CD8-positive, alpha-beta memory T cell (primary cell): ENCODE measurements at regions not wholly inside any gene's neighbourhood (a gene's known extent, or its start where the extent isn't known, plus 50 kb on each side); places are given as distances from the start of the nearest gene placed in this dataset.

Experiments
- CTCF ChIA-PET: fragments of 350-600 bp; sonication (Branson Sonifier 250); formaldehyde crosslinking; loops from one replicate; lab custom pipeline; 2021; ENCODE audit warnings: antibody characterized with exemption; lab: Charles Lee
- POLR2A ChIA-PET: fragments of 350-600 bp; sonication (Branson Sonifier 250); formaldehyde crosslinking; loops from one replicate; lab custom pipeline; 2021; ENCODE audit warnings: antibody characterized with exemption; lab: Charles Lee
- DNase-seq, 5 donors: peaks; one replicate each; pipeline versions ENCODE4 v3.0.0 to v3.0.0-alpha.2; 2020 to 2022; ENCODE audit warnings: mixed read lengths in 1 of 5
- H3K27ac ChIP-seq: one replicate; pipeline ENCODE4 v1.7.0; 2013; ENCODE audit warnings: low read depth, mild to moderate bottlenecking, low read length, moderate library complexity
- H3K27me3 ChIP-seq: 2 replicates; pipeline ENCODE4 v1.7.0; 2013; ENCODE audit warnings: low read length, mild to moderate bottlenecking; ENCODE audit not compliant: insufficient read depth, poor library complexity, severe bottlenecking
- H3K36me3 ChIP-seq: 2 replicates; pipeline ENCODE4 v1.7.0; 2013; ENCODE audit warnings: mild to moderate bottlenecking, low read length, moderate library complexity; ENCODE audit not compliant: insufficient read depth
- H3K4me1 ChIP-seq: 2 replicates; pipeline ENCODE4 v1.7.0; 2013; ENCODE audit warnings: mild to moderate bottlenecking, low read length, moderate library complexity; ENCODE audit not compliant: insufficient read depth
- H3K4me3 ChIP-seq: 2 replicates; pipeline ENCODE4 v1.7.0; 2013; ENCODE audit warnings: mild to moderate bottlenecking, low read length
- H3K9me3 ChIP-seq: 2 replicates; pipeline ENCODE4 v1.7.0; 2013; ENCODE audit warnings: mild to moderate bottlenecking, low read length
- H3K27ac Mint-ChIP-seq, 8 donors: one replicate each; pipeline ENCODE4 v1.8.0; 2020 to 2021; ENCODE audit warnings: mixed read lengths in 8 of 8, mild to moderate bottlenecking in 6 of 8, inconsistent platforms in 3 of 8, moderate library complexity in 3 of 8
- H3K27me3 Mint-ChIP-seq, 2 donors: one replicate each; pipeline ENCODE4 v1.8.0; 2020 to 2021; ENCODE audit warnings: mixed read lengths in 2 of 2, mild to moderate bottlenecking in 1 of 2, moderate library complexity in 1 of 2
- H3K36me3 Mint-ChIP-seq, 3 donors: one replicate each; pipeline ENCODE4 v1.8.0; 2020 to 2021; ENCODE audit warnings: mixed read lengths in 3 of 3, inconsistent platforms in 1 of 3, mild to moderate bottlenecking in 1 of 3
- H3K4me1 Mint-ChIP-seq, 3 donors: one replicate each; pipeline ENCODE4 v1.8.0; 2020 to 2021; ENCODE audit warnings: mixed read lengths in 3 of 3, inconsistent platforms in 1 of 3, mild to moderate bottlenecking in 1 of 3
- H3K4me3 Mint-ChIP-seq, 7 donors: one replicate each; pipeline ENCODE4 v1.8.0; 2020 to 2021; ENCODE audit warnings: mixed read lengths in 7 of 7, mild to moderate bottlenecking in 6 of 7, moderate library complexity in 4 of 7, inconsistent platforms in 2 of 7
- H3K9me3 Mint-ChIP-seq, 5 donors: one replicate each; pipeline ENCODE4 v1.8.0; 2020 to 2022; ENCODE audit warnings: mixed read lengths in 5 of 5, mild to moderate bottlenecking in 3 of 5, moderate library complexity in 2 of 5, inconsistent platforms in 1 of 5

DNA sequence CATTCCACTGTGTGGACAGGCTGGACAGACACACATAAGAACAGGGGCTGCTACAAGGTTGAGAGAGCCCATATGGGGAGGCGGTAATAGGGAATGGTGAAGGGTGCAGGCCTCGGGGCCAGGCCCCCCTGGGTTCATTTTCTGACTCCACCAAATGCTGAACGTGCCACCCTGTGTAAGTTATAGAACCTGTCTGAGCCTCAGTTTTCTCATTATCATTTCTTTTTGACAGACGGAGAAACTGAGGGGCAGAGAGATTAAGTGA, 569.5 kb downstream of the PTPRU start:
- H3K9me3 ChIP-seq, result no peaks in the 10 kb centered on the region
- H3K27me3 ChIP-seq, result no peaks in the 10 kb centered on the region
- DNase-seq, result no peak
- no peak overlapping the region for H3K4me3 ChIP-seq
- ChIA-PET POLR2A (no interaction called here), CTCF (no interaction called here)
- H3K27me3 Mint-ChIP-seq, result peaks cover 11 to 33% of the 10 kb centered on the region in 2 donors
- no peak overlapping the region for H3K4me3 Mint-ChIP-seq
- no peak overlapping the region for H3K27ac ChIP-seq
- H3K36me3 Mint-ChIP-seq, result no peaks in the 10 kb centered on the region
- no peaks in the 10 kb centered on the region for H3K36me3 ChIP-seq
- no peaks in the 10 kb centered on the region for H3K4me1 Mint-ChIP-seq
- no peaks in the 10 kb centered on the region for H3K4me1 ChIP-seq
- H3K27ac Mint-ChIP-seq, result no peak overlapping the region
- H3K9me3 Mint-ChIP-seq, result no peaks in the 10 kb centered on the region

DNA sequence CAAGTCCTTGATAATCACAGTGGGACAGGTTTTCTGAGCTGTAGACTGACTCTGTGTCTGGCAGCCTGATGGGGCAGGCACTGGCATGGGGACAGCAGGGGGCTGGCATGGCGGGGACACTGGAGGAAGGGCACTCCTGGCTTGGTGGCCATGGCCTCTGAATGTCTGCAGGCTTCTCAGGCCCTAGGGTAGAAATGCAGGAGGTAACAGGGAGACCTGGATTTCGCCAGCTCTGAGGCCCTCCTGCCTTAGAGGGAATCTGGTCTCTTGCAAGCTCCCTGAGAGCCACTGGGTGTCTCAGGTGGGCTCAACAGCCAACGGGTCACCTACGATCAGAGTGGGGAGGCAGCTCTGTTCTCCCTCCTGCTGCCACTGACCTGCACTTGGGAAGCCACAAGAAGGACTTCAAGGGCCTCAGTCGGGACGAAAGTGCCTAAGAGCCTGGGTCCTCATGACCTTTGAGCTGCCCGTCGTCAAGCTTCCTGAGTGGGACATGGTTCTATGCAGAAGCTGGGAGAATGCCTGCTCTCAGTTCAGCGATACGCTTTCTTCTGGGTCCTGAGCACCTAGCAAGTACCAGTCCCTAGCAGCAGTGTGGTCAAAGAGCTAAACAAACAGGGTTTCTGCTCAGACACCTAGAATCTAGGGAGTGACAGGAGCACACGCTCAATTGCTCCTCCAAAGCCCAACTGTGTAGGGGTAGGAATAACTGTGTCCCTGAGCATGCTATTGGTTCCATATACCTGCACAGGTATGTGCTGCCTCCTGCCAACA, 569.0 kb downstream of the PTPRU start:
- Mint-ChIP-seq H3K4me1 (no peaks in the 10 kb centered on the region), H3K36me3 (no peaks in the 10 kb centered on the region), H3K27me3 (peaks cover 11 to 33% of the 10 kb centered on the region in 2 donors), H3K9me3 (no peaks in the 10 kb centered on the region), H3K4me3 (no peak overlapping the region), H3K27ac (no peak overlapping the region)
- H3K9me3 ChIP-seq, result no peaks in the 10 kb centered on the region
- no peak overlapping the region for H3K27ac ChIP-seq
- H3K4me3 ChIP-seq, result no peak overlapping the region
- no peaks in the 10 kb centered on the region for H3K27me3 ChIP-seq
- ChIA-PET CTCF (no interaction called here), POLR2A (no interaction called here)
- DNase-seq, result no peak
- no peaks in the 10 kb centered on the region for H3K36me3 ChIP-seq
- no peaks in the 10 kb centered on the region for H3K4me1 ChIP-seq

DNA sequence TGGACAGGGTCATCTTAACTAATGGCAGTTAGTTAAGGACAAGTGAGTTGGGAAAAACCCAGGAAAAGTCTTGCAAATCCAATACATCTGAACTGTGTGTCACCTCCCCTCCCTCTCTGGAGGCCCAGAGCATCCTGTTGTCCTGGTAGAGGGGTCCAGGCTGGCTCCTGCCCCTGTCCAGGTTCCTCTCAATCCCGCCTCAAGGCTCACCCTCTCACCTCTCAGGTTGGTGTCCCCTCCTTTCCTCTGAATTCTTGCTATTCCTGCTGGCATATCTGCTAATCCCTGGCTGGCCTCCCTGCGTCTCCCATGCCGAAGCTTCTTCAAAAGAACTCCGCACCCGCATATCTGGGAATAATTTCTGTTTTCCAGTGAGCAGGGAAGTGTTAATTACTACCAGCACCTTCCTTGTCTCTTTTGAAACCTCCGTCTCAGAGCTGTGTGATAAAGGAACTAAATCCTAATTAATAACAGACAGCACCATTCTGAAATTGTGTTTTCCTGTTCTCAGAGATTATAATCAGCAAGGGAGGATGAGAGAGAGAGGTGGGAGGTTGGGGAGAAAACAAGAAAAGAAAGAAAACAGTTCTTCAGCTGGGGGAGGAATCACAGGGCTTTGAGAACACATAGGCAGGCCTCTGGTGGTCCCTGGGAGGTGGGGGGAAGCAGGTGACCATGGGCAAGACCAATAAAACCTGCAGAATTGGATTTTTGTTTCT, 568.0 kb downstream of the PTPRU start:
- CTCF ChIA-PET, result no interaction called here
- Mint-ChIP-seq H3K36me3 (no peaks in the 10 kb centered on the region), H3K4me1 (no peaks in the 10 kb centered on the region)

DNA sequence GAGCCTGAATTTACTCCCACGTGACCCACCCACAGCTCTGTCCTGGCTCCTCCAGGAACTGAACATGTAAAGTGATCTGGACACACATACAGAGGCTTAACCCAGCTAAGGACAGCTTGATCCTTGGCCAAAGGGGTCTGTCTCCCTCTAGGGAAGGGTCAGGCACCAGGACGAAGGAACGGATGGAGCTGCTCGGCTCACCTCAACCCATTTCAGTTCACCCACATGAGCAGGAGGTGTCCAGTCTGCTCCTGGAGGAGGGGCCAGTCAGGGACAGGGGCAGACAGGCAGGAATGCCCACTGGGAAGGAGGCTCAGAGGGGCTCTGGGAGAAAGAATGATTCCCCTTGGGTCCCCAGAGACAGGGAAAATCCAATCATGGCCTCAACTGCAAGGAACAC, 567.2 kb downstream of the PTPRU start:
- Histone ChIP-seq H3K36me3 (no peaks in the 10 kb centered on the region), H3K4me1 (no peaks in the 10 kb centered on the region), H3K27me3 (no peaks in the 10 kb centered on the region), H3K4me3 (no peak overlapping the region), H3K27ac (no peak overlapping the region), H3K9me3 (no peaks in the 10 kb centered on the region)
- H3K27me3 Mint-ChIP-seq, result peaks cover 11 to 23% of the 10 kb centered on the region in 2 donors
- no peak for DNase-seq
- no peak overlapping the region for H3K4me3 Mint-ChIP-seq
- H3K27ac Mint-ChIP-seq, result no peak overlapping the region
- no peaks in the 10 kb centered on the region for H3K4me1 Mint-ChIP-seq
- ChIA-PET CTCF (no interaction called here), POLR2A (no interaction called here)
- no peaks in the 10 kb centered on the region for H3K9me3 Mint-ChIP-seq
- no peaks in the 10 kb centered on the region for H3K36me3 Mint-ChIP-seq

More for the DNA sequence above, 568.0 kb downstream of the PTPRU start:
- Mint-ChIP-seq H3K27me3 (peaks cover 10 to 29% of the 10 kb centered on the region in 2 donors), H3K27ac (no peak overlapping the region), H3K9me3 (no peaks in the 10 kb centered on the region), H3K4me3 (no peak overlapping the region)
- POLR2A ChIA-PET, result no interaction called here
- Histone ChIP-seq H3K4me1 (no peaks in the 10 kb centered on the region), H3K27me3 (no peaks in the 10 kb centered on the region), H3K36me3 (no peaks in the 10 kb centered on the region), H3K4me3 (no peak overlapping the region), H3K27ac (no peak overlapping the region), H3K9me3 (no peaks in the 10 kb centered on the region)
- DNase-seq, result no peak

DNA sequence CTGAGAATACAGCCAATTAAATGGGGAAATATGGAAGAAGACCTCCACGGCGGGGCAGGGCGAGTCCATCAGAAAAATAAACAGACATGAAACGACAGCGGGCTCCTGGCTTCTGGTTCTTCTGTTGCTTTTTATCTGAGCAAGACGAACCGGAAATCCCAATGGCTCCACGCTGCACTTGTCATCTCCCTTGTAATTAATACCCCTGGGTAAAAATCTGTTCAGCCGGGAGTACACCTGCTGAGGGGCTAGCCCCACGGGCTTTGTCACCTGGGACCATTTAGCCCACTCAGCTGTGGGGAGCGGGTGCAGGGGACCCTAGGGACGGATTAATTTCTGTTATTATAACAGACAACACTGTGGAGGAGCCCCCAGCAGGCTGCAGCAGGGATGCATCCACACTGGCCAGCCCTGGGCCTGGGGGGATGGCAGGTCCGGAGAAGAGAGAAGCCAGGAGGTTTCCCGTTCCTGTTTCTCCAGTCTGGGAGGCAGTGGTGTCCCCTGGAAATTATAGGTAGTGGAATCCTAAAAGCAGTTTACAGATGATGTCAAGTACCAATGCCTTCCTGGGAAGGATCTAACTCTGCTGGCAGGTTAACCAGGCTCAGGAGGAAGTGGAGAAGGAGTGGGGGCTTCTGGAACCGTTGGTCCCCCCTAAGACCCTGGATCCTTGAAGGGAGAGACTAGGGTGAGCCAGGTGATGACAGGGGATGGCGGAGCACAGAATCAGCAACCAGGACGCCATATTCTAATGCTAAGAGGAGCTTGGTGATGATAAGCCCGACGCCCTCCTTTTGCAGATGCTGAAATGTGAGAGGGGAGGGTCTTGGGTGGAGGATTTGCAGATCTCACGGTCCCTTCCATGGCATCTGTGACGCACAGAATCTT, 566.1 kb downstream of the PTPRU start:
- Histone ChIP-seq H3K27ac (no peak overlapping the region), H3K4me1 (no peaks in the 10 kb centered on the region), H3K9me3 (no peaks in the 10 kb centered on the region), H3K4me3 (no peak overlapping the region), H3K36me3 (no peaks in the 10 kb centered on the region), H3K27me3 (no peaks in the 10 kb centered on the region)
- H3K4me1 Mint-ChIP-seq, result no peaks in the 10 kb centered on the region
- no peaks in the 10 kb centered on the region for H3K36me3 Mint-ChIP-seq
- POLR2A ChIA-PET, result no interaction called here
- no peaks in the 10 kb centered on the region for H3K9me3 Mint-ChIP-seq
- no peak overlapping the region for H3K27ac Mint-ChIP-seq
- DNase-seq, result no peak
- peak overlapping the region in 1 of 7 donors; percentile 44 for H3K4me3 Mint-ChIP-seq
- CTCF ChIA-PET, result no interaction called here
- H3K27me3 Mint-ChIP-seq, result peaks cover 11 to 23% of the 10 kb centered on the region in 2 donors

DNA sequence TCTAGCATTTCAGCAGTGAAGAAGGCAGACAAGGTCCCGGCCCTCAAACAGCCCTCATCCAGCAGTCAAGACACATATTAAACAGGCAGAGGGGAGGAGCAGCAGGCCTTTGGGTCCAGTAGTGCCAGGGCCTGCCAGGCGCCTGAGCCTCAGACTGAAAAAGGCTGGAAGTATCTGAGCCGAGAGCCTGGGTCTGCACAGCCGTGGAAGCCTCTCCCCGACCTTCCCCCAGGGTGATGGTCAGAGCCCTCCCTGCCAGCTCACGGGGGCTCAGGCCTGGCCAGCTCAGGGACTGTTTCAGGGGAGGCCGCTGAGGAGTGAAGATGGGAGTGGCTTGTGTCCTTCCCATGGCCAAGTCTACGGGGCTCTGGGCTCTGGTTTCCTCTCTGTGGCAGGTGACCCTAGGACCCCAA, 565.2 kb downstream of the PTPRU start:
- POLR2A ChIA-PET, result no interaction called here
- Histone ChIP-seq H3K27me3 (no peaks in the 10 kb centered on the region), H3K27ac (no peak overlapping the region), H3K36me3 (no peaks in the 10 kb centered on the region), H3K4me3 (no peak overlapping the region), H3K4me1 (no peaks in the 10 kb centered on the region), H3K9me3 (no peaks in the 10 kb centered on the region)
- CTCF ChIA-PET, result no interaction called here
- Mint-ChIP-seq H3K4me1 (no peaks in the 10 kb centered on the region), H3K27me3 (peaks cover 11 to 23% of the 10 kb centered on the region in 2 donors), H3K4me3 (peak overlapping the region in 1 of 7 donors; percentile 63), H3K9me3 (no peaks in the 10 kb centered on the region), H3K27ac (no peak overlapping the region), H3K36me3 (no peaks in the 10 kb centered on the region)
- no peak for DNase-seq

DNA sequence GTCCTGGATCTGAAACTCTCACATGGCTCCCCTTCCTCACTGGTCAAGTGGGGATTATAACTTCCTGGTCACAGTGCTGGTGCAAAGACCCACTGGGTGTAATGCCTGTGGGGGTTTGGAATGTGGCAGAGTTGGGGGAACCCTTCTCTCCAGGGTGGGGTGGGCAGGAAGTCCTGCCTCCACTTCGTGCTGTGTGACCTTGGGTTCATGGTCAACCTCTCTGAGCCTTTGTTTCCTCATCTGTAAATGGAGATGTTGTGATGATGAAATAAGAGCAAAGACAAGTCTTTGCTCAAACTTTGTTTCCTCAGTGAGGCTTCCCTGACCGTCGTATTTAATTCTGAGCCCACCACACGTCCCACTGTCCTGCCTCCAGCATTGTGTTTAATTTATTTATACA, 564.7 kb downstream of the PTPRU start:
- H3K27me3 Mint-ChIP-seq, result peaks cover 11 to 23% of the 10 kb centered on the region in 2 donors
- Histone ChIP-seq H3K4me3 (no peak overlapping the region), H3K9me3 (no peaks in the 10 kb centered on the region), H3K27ac (no peak overlapping the region), H3K4me1 (no peaks in the 10 kb centered on the region), H3K27me3 (no peaks in the 10 kb centered on the region), H3K36me3 (no peaks in the 10 kb centered on the region)
- no peaks in the 10 kb centered on the region for H3K4me1 Mint-ChIP-seq
- H3K9me3 Mint-ChIP-seq, result peaks cover 0 to 1% (median 0%) of the 10 kb centered on the region in 5 donors
- POLR2A ChIA-PET, result no interaction called here
- no peaks in the 10 kb centered on the region for H3K36me3 Mint-ChIP-seq
- DNase-seq, result no peak
- H3K4me3 Mint-ChIP-seq, result peak overlapping the region in 1 of 7 donors; percentile 63
- no peak overlapping the region for H3K27ac Mint-ChIP-seq
- CTCF ChIA-PET, result no interaction called here

DNA sequence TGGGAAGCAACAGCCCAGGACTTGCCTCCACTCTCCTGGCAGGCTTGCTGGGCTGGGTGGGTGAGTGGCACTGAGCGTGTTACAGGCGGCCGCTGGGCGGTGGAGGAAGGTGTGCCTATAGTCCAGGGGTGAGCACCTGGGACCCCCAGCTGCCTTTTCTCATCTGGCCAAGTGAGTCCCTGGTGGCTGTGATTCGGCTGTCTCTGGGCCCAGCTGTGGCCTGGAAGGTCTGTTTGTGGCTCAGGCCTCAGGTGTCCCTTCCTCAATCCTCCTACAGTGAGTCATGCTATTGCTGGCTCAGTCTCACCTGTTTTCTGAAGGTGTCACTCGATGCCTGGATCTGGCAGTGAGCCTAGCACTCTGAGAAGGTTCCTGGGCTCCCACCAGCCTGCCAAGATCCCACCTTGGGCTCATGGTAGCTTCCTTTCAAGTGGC, 564.2 kb downstream of the PTPRU start:
- CTCF ChIA-PET, result no interaction called here
- peaks cover 0 to 5% (median under 1%) of the 10 kb centered on the region in 5 donors for H3K9me3 Mint-ChIP-seq

More for the DNA sequence above, 564.2 kb downstream of the PTPRU start:
- POLR2A ChIA-PET, result no interaction called here
- no peak for DNase-seq
- Histone ChIP-seq H3K36me3 (no peaks in the 10 kb centered on the region), H3K4me3 (no peak overlapping the region), H3K9me3 (no peaks in the 10 kb centered on the region), H3K27me3 (no peaks in the 10 kb centered on the region), H3K27ac (no peak overlapping the region), H3K4me1 (no peaks in the 10 kb centered on the region)
- Mint-ChIP-seq H3K36me3 (no peaks in the 10 kb centered on the region), H3K27me3 (peaks cover 11 to 23% of the 10 kb centered on the region in 2 donors), H3K27ac (no peak overlapping the region), H3K4me3 (no peak overlapping the region), H3K4me1 (no peaks in the 10 kb centered on the region)
